ENCODE measurements at regions not wholly inside any gene's neighbourhood (a gene's known extent, or its start where the extent isn't known, plus 50 kb on each side); places are given as distances from the start of the nearest gene placed in this dataset.
A peak's percentile ranks its signal among the peaks of the same experiment; 100 is the strongest.

- TF ChIP-seq CTCF (IDR thresholded peaks at IDR 0.05; ENCODE audit: insufficient read depth, low read length, poor library complexity, severe bottlenecking), result no peak
- H3K36me3 ChIP-seq (ENCODE audit: control insufficient read depth, insufficient read depth, low read length), result no peaks in the 10 kb centered on the region
- no peaks in the 10 kb centered on the region for H3K27me3 ChIP-seq (ENCODE audit: control insufficient read depth, insufficient read depth, low read length)
- no peak for DNase-seq (ENCODE audit: low read depth)
- H3K4me3 ChIP-seq (ENCODE audit: low read depth, low read length), result no peak overlapping the region
These were observed 354.8 kb upstream of the TMEM132C start for GRCh38 chr12:127912035-127912665.

DNA sequence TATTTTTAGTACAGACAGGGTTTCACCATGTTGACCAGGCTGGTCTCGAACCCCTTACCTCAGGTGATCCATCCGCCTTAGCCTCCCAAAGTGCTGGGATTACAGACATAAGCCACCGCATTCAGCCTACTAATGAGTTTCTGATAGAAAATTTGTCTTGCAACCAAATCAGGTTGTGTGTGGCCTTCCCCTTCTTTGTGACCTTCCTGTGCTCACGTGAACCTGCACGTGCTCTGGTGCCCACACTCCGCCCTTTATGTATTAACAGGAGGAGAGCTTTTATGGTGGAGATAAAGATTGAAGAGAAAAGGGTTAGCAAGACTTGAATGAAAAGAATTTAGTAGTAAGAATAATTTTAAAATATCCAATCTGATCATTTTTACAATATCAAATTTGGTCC, 343.5 kb upstream of the TMEM132C start:
- H3K27me3 ChIP-seq (ENCODE audit: control insufficient read depth, insufficient read depth, low read length), result no peaks in the 10 kb centered on the region
- H3K4me3 ChIP-seq (ENCODE audit: low read depth, low read length), result no peak overlapping the region
- H3K36me3 ChIP-seq (ENCODE audit: control insufficient read depth, insufficient read depth, low read length), result no peaks in the 10 kb centered on the region
- no peak for TF ChIP-seq CTCF (IDR thresholded peaks at IDR 0.05; ENCODE audit: insufficient read depth, low read length, poor library complexity, severe bottlenecking)
- DNase-seq (ENCODE audit: low read depth), result no peak

DNA sequence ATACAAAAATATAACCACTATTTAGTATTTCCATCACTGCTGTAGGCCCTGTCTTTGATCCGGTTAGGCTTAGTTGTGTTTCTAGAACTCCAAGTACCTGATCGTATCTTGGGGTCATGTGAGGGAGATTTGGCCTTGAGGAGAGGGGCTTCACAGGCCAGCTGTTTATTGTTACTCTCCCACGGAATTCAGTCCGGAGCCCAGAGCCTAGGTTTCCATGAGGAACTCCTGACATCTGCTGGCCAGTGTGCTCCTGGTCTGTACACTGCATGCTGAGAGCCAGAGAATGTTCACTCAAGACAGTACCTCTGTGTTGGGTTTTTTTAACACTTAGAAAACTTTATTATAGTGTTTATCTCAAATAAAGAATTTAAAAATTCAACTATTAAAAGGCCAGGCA, 341.0 kb upstream of the TMEM132C start:
- no peak for DNase-seq (ENCODE audit: low read depth)
- peak; percentile 43 for TF ChIP-seq CTCF (IDR thresholded peaks at IDR 0.05; ENCODE audit: insufficient read depth, low read length, poor library complexity, severe bottlenecking)
- Histone ChIP-seq H3K4me3 (ENCODE audit: low read depth, low read length) (no peak overlapping the region), H3K36me3 (ENCODE audit: control insufficient read depth, insufficient read depth, low read length) (no peaks in the 10 kb centered on the region), H3K27me3 (ENCODE audit: control insufficient read depth, insufficient read depth, low read length) (no peaks in the 10 kb centered on the region)

- H3K27me3 ChIP-seq (ENCODE audit: control insufficient read depth, insufficient read depth, low read length), result no peaks in the 10 kb centered on the region
- H3K4me3 ChIP-seq (ENCODE audit: low read depth, low read length), result no peak overlapping the region
- DNase-seq (ENCODE audit: low read depth), result no peak
- no peaks in the 10 kb centered on the region for H3K36me3 ChIP-seq (ENCODE audit: control insufficient read depth, insufficient read depth, low read length)
- TF ChIP-seq CTCF (IDR thresholded peaks at IDR 0.05; ENCODE audit: insufficient read depth, low read length, poor library complexity, severe bottlenecking), result no peak
These were observed 338.8 kb upstream of the TMEM132C start for GRCh38 chr12:127928178-127928577.

GRCh38 chr12:127928615-127929571, 338.1 kb upstream of the TMEM132C start:
- TF ChIP-seq CTCF (IDR thresholded peaks at IDR 0.05; ENCODE audit: insufficient read depth, low read length, poor library complexity, severe bottlenecking), result no peak
- no peak for DNase-seq (ENCODE audit: low read depth)
- no peaks in the 10 kb centered on the region for H3K27me3 ChIP-seq (ENCODE audit: control insufficient read depth, insufficient read depth, low read length)
- H3K4me3 ChIP-seq (ENCODE audit: low read depth, low read length), result no peak overlapping the region
- H3K36me3 ChIP-seq (ENCODE audit: control insufficient read depth, insufficient read depth, low read length), result no peaks in the 10 kb centered on the region
